ENCODE measurements at regions not wholly inside any gene's neighbourhood (a gene's known extent, or its start where the extent isn't known, plus 50 kb on each side); places are given as distances from the start of the nearest gene placed in this dataset.

- no peak for TF ChIP-seq CTCF (IDR thresholded peaks at IDR 0.05; ENCODE audit: low read depth, low read length)
- no peak for DNase-seq (ENCODE audit: extremely low read depth, low read depth)
These were observed 293.7 kb downstream of the NSUN3 start for GRCh38 chr3:94356581-94356980.

GRCh38 chr3:94359996-94360395 is 297.1 kb downstream of the NSUN3 start:
- no peak for TF ChIP-seq CTCF (IDR thresholded peaks at IDR 0.05; ENCODE audit: low read depth, low read length)
- no peak for DNase-seq (ENCODE audit: extremely low read depth, low read depth)

DNA sequence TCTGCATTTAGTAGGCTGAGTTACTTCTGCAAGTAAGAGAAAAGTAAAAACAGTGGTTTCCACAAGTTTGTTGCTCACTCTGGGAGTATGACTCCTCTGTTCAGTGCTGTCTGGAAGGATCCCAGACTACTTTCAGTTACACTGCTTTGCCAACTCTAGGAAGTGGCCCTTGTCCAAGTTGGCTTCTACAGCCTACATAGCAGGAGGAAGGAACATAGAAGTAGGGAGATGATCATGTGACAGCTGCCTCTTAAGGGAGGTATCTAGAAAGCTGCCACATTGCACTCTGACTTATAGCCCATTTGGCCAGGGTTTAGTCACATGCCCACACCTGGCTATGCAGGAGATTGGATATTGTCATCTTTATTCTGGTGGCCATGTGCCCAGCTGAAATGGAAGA is 298.1 kb downstream of the NSUN3 start:
- TF ChIP-seq CTCF (IDR thresholded peaks at IDR 0.05; ENCODE audit: low read depth, low read length): no peak
- DNase-seq (ENCODE audit: extremely low read depth, low read depth): no peak

GRCh38 chr3:94362393-94362792 is 299.5 kb downstream of the NSUN3 start:
- DNase-seq (ENCODE audit: extremely low read depth, low read depth): no peak
- TF ChIP-seq CTCF (IDR thresholded peaks at IDR 0.05; ENCODE audit: low read depth, low read length): no peak

DNA sequence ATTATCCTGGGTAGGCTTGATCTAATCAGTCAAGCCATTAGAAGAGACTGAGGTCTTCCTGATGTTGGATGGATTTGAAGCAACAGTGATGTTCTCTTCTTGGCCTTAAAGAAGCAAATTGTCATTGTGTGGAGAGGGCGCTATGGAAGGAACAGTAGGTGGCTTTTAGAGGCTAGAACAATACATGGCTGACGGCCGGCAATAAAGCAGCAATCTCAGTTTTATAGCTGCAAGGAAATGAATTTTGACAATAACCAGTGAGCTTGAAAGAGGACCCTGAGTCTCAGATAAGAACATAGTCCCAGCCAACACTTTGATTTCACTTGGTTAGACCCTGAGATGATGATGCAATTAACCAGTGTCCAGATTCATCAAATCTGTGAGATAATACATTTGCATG is 302.1 kb downstream of the NSUN3 start:
- no peak for DNase-seq (ENCODE audit: extremely low read depth, low read depth)
- TF ChIP-seq CTCF (IDR thresholded peaks at IDR 0.05; ENCODE audit: low read depth, low read length): no peak

- DNase-seq (ENCODE audit: extremely low read depth, low read depth): no peak
- TF ChIP-seq CTCF (IDR thresholded peaks at IDR 0.05; ENCODE audit: low read depth, low read length): no peak
These were observed 309.2 kb downstream of the NSUN3 start for GRCh38 chr3:94372026-94372425.

- no peak for TF ChIP-seq CTCF (IDR thresholded peaks at IDR 0.05; ENCODE audit: low read depth, low read length)
- no peak for DNase-seq (ENCODE audit: extremely low read depth, low read depth)
These were observed 310.6 kb downstream of the NSUN3 start for GRCh38 chr3:94373456-94373855.

All from AG09319 (cell line).